Urothelium cell line (cell line): ENCODE measurements at regions not wholly inside any gene's neighbourhood (a gene's known extent, or its start where the extent isn't known, plus 50 kb on each side); places are given as distances from the start of the nearest gene placed in this dataset.

Experiments used
- DNase-seq: peaks from one replicate; pipeline ENCODE4 v3.0.0; 2011; ENCODE audit warnings: low spot score, mixed read lengths
- FAIRE-seq: peaks from 2 replicates; lab custom pipeline; 2011; peaks lifted over from hg19 to GRCh38; lab: Jason Lieb, UNC

- FAIRE-seq (no peak), DNase-seq (no peak)
These were observed 59.3 kb upstream of the ACVR1 start for GRCh38 chr2:157935378-157935906.

DNA sequence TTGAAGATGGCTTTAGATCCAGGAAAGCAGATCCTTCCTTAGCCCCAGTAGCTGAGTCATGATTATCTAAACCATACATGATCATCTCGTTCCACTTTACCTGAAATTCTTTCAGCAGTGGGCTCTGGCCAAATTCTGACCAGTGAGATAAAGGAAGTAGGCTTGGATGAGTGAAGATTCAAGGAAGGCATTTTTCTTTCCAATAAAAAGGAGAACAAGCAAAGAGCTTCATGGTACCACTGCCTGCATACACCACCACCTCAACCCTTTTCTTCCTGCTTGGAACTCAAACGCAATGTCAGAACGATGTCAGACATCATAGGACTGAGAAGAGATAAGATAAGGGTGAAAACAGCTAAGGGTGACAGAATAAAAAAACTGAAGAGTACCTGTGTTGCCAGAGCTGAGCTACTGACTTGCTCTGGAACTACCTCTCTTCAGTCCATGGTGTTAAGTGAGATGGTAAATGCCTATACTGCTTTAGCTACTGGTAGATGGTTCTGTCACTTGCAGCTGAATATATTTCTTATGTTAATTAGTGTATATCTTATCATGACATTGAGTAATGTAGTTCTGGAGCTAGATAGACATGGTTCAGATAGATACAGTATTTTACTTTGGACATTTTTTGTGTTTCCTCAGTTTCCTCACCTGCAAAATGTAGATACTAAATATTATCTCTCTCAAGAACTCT is 58.7 kb upstream of the ACVR1 start:
- FAIRE-seq (no peak), DNase-seq (no peak)

DNA sequence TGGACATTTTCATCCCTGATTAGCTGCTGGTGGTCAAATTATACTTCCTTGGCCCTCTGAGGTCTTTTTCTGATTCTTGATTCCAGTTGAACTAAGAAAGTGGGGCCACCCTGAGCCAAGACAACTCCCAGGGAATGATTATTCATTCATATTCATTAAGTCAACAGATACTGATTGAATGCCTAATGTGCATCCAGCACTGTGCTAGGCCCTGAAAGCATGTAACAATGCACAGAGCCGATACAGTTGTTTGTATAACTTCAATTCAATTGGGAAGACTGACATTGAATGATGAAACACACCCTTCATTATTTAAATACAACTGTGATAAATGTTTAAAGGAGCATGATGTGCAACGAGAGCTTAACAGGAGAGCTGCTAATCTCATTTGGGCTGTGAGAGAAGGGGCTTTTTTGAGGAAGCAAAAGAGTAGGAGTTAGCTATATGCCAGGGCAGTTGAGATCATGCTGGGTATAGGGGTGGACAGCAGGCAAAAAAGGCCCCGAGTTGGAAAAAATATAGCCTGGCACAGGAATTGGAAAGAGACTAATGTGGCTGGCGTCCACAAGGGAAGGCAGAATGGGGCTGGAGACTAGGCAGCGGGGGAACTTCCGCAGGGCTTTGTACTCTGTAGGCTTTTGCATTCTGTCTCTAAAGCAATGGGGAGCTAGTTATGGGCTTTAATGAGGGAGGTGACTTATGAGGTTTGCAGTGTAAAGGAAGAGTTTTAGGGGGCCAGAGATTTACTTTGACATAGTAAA is 57.2 kb upstream of the ACVR1 start:
- no peak for DNase-seq
- no peak for FAIRE-seq

GRCh38 chr2:157932480-157933159 is 56.5 kb upstream of the ACVR1 start:
- DNase-seq (no peak), FAIRE-seq (no peak)

DNA sequence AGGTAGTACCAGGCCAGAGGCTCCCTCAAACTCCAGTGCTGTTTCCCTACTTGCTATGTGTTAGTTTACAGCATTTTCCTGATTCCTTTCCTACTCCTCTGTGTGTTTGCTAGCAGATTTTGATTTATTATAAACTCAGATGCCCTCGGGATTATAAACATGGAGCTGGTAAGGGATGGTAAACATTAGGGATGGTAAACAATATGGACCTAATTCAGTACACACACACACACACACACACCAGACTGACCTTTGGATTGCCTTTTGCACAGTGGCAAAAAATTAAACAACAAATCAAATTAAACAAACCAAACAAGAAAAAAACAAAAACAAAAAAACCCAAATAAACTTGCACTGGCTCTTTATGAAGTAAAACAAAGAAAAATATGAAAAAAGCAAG is 55.4 kb upstream of the ACVR1 start:
- FAIRE-seq (no peak), DNase-seq (no peak)

DNA sequence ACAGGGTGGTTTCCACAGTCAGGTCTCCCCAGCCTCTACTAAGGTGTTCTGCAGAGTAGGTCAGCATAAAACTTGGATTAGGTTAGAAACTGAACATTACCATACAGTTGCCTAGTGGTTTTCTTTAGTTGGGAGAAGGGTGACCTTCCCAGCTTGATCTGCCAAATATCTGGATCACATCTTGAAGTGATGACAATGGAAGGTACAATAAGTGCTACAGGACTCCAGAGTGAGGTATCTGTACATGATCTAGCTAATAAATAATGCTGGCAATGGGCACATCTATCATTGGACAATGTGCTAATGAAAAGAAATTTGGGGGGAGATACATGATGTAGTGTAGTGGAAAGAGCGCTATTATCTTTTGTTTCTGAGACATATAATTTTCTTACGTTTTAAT is 54.6 kb upstream of the ACVR1 start:
- no peak for FAIRE-seq

DNA sequence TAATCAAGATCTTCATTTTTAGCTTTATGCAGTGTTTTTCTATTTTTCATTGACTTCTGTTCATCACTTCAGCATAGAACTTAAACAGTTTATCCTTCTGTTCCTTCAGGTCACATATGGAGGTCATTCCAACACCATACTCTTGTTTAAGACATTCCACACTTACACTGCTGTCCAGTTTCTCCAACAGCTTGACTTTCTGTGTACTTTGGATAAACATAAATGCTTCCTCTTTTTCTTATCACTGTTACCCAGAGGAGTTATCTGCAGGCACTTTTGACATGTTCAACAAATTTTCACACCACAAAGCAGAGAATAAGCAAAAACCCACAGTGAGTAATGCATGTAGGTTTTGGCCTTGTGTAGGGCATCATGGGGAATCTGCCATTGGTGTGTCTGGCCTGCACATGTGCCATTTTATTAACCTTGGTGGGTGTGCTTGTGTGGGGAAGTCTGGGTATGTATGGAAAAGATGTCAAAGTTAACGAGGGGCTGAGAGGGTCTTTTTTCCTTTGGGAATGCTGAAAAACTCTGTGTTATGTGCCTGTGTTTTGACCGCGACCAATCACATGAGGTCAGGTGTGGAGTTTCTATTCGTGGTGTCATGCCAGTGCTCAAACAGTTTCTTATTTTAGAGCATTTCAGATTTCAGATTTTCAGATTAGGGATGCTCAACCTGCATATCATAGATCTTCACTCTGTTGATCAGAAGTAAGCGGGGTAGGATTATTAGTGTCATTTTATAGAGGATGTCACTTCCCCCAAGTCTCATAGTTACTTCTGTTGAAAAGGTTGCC is 53.9 kb upstream of the ACVR1 start:
- no peak for FAIRE-seq
- DNase-seq, result no peak

More for the DNA sequence above, 54.6 kb upstream of the ACVR1 start:
- DNase-seq, result no peak

DNA sequence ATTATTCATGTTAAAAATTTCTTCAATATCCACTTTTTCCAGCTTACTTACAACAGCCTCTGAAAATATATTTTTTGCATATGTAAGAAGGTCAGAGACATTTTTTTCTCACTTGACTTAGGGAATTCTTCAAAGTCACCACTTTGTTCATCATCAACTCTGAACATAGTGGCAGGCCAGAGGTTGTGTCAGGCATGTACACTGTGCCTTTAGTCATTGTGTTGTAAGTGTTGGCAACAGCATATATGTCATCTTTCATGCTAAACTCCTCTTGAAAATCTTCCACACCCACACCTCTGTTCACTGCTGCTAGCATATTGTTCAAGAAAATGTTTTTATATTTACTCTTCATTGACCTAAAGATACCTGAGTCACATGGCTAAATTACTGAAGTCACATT is 52.2 kb upstream of the ACVR1 start:
- DNase-seq, result no peak
- FAIRE-seq, result no peak

DNA sequence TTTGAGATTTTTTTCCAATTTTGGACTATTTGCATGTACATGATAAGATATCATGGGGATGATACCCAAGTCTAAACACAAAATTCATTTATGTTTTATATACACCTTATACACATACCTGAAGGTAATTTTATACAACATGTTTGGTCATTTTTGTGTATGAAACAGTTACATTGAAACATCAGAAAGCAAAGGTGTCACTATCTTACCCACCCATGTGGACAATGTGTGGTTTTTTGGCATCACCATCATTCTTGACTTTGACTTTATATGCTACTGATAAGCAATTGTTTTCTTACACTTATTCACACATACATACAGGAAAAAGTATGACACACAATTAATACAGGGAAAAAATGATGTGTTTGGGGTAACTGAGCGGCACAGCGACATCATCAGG is 51.0 kb upstream of the ACVR1 start:
- no peak for DNase-seq
- FAIRE-seq, result no peak
